A549 (cell line): ENCODE measurements at regions not wholly inside any gene's neighbourhood (a gene's known extent, or its start where the extent isn't known, plus 50 kb on each side); places are given as distances from the start of the nearest gene placed in this dataset.

ENCODE experiments used
- CEBPB ChIP-seq, 2 experiments: fragments of >200 bp in 1 of 2; sonication (Bioruptor Twin) in 1 of 2; formaldehyde crosslinking in 1 of 2; IDR thresholded peaks; 2 replicates each; pipeline ENCODE4 v1.6.1; 2012 to 2016
- CTCF ChIP-seq: fragments of >200 bp; sonication (Bioruptor Twin); formaldehyde crosslinking; IDR thresholded peaks from 3 replicates; pipeline ENCODE4 v1.5.1; 2016
- EP300 ChIP-seq, 2 experiments: fragments of >200 bp; sonication (Bioruptor Twin); formaldehyde crosslinking; IDR thresholded peaks; 2 replicates in 1 of 2; 3 replicates in 1 of 2; pipeline ENCODE4 v1.6.1; 2016 to 2017
- ESRRA ChIP-seq: fragments of 150-350 bp; IDR thresholded peaks from 2 replicates; pipeline ENCODE4 v1.6.1; 2014; ENCODE audit warnings: mild to moderate bottlenecking, low read length, borderline replicate concordance
- FOSL2 ChIP-seq, 2 experiments: fragments of 450-650 bp in 1 of 2; fragments of >200 bp in 1 of 2; sonication (Bioruptor Twin) in 1 of 2; formaldehyde crosslinking; IDR thresholded peaks; 2 replicates each; pipeline versions ENCODE4 v1.5.0 to v1.6.1; 2016 to 2020; ENCODE audit warnings: mild to moderate bottlenecking in 1 of 2, moderate library complexity in 1 of 2
- JUN ChIP-seq, 2 experiments: fragments of >200 bp; sonication (Bioruptor Twin); formaldehyde crosslinking; IDR thresholded peaks; 2 replicates in 1 of 2; 3 replicates in 1 of 2; pipeline ENCODE4 v1.6.1; 2016 to 2017
- MAZ ChIP-seq: fragments of 150-350 bp; IDR thresholded peaks from 2 replicates; pipeline ENCODE4 v1.6.1; 2014; ENCODE audit warnings: antibody characterized with exemption, low read depth, low read length, borderline replicate concordance
- PHF8 ChIP-seq: fragments of 200-600 bp; sonication (generic); IDR thresholded peaks from 2 replicates; pipeline ENCODE4 v1.6.1; 2016; ENCODE audit warnings: low read depth, mild to moderate bottlenecking, antibody characterized with exemption, moderate library complexity, borderline replicate concordance
- POLR2A ChIP-seq: IDR thresholded peaks from 2 replicates; pipeline ENCODE4 v1.6.1; 2012; ENCODE audit warnings: mild to moderate bottlenecking, low read length
- TF ChIP-seq, protein P1 (sequence below): fragments of >200 bp; sonication (Bioruptor Twin); formaldehyde crosslinking; IDR thresholded peaks from 3 replicates; pipeline ENCODE4 v1.6.1; 2016

GRCh38 chr3:193782276-193782647 is 189.3 kb downstream of the OPA1 start:
- no peak for TF ChIP-seq MAZ
- no peak for TF ChIP-seq FOSL2 (IDR thresholded peaks at IDR 0.05)
- TF ChIP-seq FOSL2 (CRISPR knock-in tag; IDR thresholded peaks at IDR 0.05): no peak
- TF ChIP-seq, protein P1, sequence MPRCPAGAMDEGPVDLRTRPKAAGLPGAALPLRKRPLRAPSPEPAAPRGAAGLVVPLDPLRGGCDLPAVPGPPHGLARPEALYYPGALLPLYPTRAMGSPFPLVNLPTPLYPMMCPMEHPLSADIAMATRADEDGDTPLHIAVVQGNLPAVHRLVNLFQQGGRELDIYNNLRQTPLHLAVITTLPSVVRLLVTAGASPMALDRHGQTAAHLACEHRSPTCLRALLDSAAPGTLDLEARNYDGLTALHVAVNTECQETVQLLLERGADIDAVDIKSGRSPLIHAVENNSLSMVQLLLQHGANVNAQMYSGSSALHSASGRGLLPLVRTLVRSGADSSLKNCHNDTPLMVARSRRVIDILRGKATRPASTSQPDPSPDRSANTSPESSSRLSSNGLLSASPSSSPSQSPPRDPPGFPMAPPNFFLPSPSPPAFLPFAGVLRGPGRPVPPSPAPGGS: no peak
- TF ChIP-seq JUN (IDR thresholded peaks at IDR 0.05): no peak
- no peak for TF ChIP-seq EP300 (IDR thresholded peaks at IDR 0.05)
- TF ChIP-seq PHF8: no peak
- TF ChIP-seq POLR2A: no peak
- TF ChIP-seq CTCF: no peak
- no peak for TF ChIP-seq CEBPB (IDR thresholded peaks at IDR 0.05)
- no peak for TF ChIP-seq ESRRA
